Progenitor cell of endocrine pancreas (in vitro differentiated cells): ENCODE measurements at regions not wholly inside any gene's neighbourhood (a gene's known extent, or its start where the extent isn't known, plus 50 kb on each side); places are given as distances from the start of the nearest gene placed in this dataset.
"Not testable (repeated sequence)": the region's sequence is repeated elsewhere in the genome, so short reads cannot be mapped to it uniquely, and the experiment has no call there.

Source experiments
- DNase-seq: peaks from one replicate; pipeline ENCODE4 v3.0.0; 2021; ENCODE audit warnings: low spot score; ENCODE audit not compliant: unreplicated experiment
- H3K27ac Mint-ChIP-seq: 2 replicates; pipeline ENCODE4 v1.8.0; 2021; ENCODE audit warnings: mild to moderate bottlenecking, moderate library complexity, mixed read lengths
- H3K27me3 Mint-ChIP-seq: 2 replicates; pipeline ENCODE4 v1.8.0; 2021; ENCODE audit warnings: mixed read lengths
- H3K36me3 Mint-ChIP-seq: 2 replicates; pipeline ENCODE4 v1.8.0; 2022; ENCODE audit warnings: mixed read lengths; ENCODE audit not compliant: insufficient read depth
- H3K4me1 Mint-ChIP-seq: 2 replicates; pipeline ENCODE4 v1.8.0; 2021; ENCODE audit warnings: low read depth, mixed read lengths
- H3K4me3 Mint-ChIP-seq: 2 replicates; pipeline ENCODE4 v1.8.0; 2021; ENCODE audit warnings: low read depth, mild to moderate bottlenecking, moderate library complexity, mixed read lengths
- H3K9me3 Mint-ChIP-seq: 2 replicates; pipeline ENCODE4 v1.8.0; 2021; ENCODE audit warnings: low read depth, mixed read lengths

DNA sequence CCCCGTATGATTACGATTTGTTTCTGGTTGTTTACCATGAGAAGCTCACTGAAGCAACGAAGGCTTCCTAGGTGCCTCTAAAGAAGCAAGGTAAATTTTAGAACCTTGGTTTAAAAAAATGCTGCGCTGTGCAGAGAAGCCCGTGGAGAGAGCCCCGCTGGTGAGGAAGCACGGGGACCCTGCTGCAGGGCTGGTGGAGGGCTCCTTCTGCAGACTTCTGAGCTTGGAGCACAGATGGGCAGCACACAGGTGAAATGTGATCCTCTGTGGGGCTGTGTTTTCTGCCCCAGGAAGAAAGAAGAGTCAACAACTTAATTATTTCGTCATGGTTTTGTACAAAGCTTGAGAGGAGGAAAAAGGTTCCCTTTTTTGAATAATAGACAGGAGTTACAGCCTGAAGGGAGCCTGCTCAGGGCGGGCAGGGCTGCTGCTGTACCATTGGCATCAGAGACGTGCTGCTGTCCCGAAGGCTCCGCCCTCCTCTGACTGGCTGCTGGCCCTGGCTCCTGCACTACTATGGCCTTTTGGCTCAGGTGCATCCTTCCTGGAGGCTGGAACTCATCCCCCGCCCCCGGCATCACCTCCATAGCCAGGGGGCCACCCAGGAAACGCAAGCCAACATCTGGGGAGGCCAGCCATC lies 108.0 kb upstream of the PLGLB2 start:
- DNase-seq, H3K4me3 Mint-ChIP-seq, H3K36me3 Mint-ChIP-seq, H3K27ac Mint-ChIP-seq, H3K9me3 Mint-ChIP-seq, H3K4me1 Mint-ChIP-seq, H3K27me3 Mint-ChIP-seq: not testable (repeated sequence)

DNA sequence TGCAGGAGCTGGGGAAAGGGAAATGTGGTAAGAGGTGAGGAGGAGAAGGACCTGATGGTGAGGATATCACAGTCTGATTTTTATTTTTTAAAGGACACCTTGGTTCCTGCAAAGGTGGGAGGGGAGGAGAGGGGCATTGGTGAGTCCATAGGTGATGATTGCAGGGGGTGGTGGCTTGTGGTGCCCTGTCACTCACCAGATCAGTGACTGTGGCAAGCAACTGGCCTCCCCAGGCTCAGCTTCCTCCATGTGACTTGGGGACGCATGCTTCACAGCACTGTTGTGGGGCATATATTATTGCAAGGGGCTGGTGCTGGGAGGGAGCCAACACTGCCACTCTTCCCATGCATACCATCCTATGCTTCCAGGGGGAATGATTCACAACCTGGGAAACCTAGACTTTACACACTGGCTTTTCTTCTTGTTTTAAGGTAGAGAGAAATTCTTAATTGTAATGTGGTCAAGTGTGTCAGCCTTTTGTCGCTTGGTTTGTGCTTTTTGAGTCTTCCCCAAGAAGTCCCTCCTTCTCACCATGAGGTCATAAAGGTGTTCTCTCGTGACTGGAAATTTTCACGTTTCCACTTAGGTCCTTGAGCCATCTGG lies 106.8 kb upstream of the PLGLB2 start:
- not testable (repeated sequence) for H3K27ac Mint-ChIP-seq, H3K4me1 Mint-ChIP-seq, H3K4me3 Mint-ChIP-seq, H3K36me3 Mint-ChIP-seq, H3K27me3 Mint-ChIP-seq, H3K9me3 Mint-ChIP-seq, DNase-seq

DNA sequence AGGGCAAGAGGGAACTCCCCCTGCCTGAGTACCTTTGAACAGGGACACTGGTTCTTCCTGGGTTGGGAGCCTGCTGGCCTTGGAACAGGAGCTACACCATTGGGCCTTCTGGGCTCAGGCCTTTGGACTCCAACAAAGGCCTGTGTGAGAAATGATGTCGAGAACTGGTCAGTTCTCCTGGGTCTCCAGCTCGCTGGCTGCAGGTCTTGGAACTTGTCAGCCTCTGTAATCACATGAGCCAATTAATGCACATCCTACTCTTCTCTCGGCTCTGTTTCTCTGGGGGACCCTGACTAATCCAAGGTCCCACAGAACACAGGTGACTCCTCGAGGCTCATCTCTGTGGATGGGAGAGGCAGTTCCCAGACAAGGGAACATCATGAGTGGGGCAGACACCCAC lies 104.7 kb upstream of the PLGLB2 start:
- not testable (repeated sequence) for H3K27me3 Mint-ChIP-seq, H3K36me3 Mint-ChIP-seq, H3K4me1 Mint-ChIP-seq, H3K4me3 Mint-ChIP-seq, DNase-seq, H3K9me3 Mint-ChIP-seq, H3K27ac Mint-ChIP-seq

DNA sequence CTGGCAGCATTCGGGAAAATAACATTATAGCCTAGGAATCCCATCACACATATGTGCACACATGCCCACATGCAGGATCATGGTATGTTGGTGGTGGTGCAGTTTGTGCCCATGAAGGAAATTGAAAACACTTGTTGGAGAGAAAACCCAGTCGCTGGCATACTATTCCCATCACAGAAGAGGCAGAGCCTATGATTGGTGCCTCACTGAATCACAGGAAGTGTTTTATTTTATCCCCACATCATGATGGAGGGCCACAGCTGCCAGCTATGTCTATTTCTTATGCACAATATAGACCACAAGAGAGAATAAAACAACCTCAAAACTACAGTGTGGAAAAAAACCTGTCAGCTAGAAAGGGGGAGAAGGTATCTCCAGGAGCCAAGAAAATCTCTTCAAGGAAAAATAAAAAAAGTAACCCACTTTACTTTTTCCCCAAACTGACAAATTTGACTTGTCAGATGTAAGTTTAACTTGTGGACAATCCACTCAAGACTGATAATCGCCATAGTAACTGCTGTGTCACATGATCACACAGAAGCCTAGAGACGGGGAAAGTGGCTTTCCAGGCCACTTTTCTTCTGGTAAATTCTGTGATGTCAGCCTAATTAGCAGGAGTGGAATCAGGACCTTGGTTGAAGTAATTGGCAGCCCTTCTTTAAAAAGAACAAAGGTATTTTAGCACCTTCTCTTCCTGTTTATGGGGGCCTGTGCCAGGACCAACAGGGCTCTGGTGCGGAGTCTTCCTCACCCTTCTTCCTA lies 100.0 kb upstream of the PLGLB2 start:
- H3K27me3 Mint-ChIP-seq, H3K9me3 Mint-ChIP-seq, H3K4me1 Mint-ChIP-seq, H3K4me3 Mint-ChIP-seq, H3K27ac Mint-ChIP-seq, H3K36me3 Mint-ChIP-seq, DNase-seq: not testable (repeated sequence)

DNA sequence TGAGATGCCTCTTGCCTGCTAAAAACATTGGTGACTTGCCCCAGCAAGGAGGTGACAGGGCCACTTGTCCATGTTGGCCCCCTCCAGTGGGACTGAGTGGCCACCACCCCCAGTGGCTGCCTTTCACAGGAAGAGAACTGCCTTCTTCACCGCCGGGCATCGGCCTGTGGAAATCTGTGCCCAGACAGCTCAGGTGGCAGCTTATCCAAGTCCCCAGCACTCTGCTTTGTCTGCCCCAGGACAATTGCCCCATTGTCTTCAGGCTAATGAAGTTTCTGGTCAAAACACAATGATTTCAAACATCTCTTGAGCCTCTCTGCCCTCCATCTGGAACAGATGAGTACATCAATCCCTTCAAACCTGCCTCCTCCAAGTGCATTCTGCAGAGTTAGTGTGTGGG lies 99.1 kb upstream of the PLGLB2 start:
- H3K27ac Mint-ChIP-seq, H3K36me3 Mint-ChIP-seq, H3K4me1 Mint-ChIP-seq, H3K4me3 Mint-ChIP-seq, DNase-seq, H3K9me3 Mint-ChIP-seq, H3K27me3 Mint-ChIP-seq: not testable (repeated sequence)

DNA sequence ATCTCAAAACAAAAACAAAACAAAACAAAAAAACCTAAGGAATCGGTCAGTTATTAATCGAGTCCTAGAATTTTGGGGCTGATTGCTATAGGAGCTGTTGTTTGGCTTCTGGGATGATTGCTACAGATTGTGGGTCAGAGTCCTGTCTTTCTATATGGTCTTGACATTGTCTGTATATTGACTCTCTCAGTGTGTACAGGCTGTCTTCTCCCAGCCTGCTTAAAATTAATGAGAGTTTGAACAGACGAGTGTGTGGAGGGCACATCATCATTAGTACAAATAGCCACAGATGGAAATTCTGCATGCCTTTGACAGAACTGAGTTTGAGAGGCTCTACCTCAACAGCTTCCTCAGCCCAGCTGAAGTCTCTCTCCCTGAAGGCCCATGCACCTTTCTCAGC lies 98.0 kb upstream of the PLGLB2 start:
- H3K9me3 Mint-ChIP-seq, H3K27ac Mint-ChIP-seq, H3K4me1 Mint-ChIP-seq, DNase-seq, H3K4me3 Mint-ChIP-seq, H3K27me3 Mint-ChIP-seq, H3K36me3 Mint-ChIP-seq: not testable (repeated sequence)

DNA sequence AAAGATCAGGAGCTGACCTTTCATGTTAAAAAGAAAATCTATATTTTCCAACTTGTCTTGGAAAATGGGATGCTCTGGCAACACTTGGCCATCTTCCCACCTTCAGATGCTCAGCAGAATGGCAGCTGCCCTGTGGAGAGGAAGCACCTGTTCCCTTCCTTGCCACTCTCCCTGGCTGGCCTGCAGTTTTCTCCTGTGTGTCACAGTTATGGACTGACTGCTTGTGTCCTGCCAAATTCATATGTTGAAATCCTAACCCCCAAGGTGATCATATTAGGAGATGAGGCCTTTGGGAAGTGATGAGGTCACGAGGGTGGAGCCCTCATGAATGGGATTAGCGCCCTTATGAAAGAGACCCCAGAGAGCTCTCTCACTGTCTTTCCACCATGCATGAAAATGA lies 97.0 kb upstream of the PLGLB2 start:
- not testable (repeated sequence) for H3K27me3 Mint-ChIP-seq

DNA sequence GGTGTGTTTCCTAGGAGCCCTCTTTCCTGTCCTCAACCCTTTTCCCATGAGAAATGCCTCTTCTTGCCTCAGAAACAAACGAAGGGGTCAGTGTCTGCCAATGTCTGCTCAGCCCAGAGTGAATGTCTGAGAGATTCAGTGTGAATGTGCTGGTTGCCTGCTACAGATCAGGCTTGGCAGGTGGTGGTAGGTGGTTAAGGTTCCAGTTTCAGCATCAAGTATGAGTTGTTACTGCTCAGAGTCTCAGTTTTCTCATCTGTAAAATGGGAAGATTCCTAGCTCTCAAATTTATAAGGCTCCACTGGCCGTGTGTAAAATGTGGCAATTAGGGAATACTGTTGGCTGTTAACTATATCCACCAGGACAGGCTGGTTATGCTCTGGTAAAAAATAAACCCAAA lies 96.3 kb upstream of the PLGLB2 start:
- not testable (repeated sequence) for H3K27ac Mint-ChIP-seq, H3K36me3 Mint-ChIP-seq, H3K4me1 Mint-ChIP-seq, H3K27me3 Mint-ChIP-seq, H3K4me3 Mint-ChIP-seq, H3K9me3 Mint-ChIP-seq, DNase-seq

More for the DNA sequence above, 97.0 kb upstream of the PLGLB2 start:
- not testable (repeated sequence) for H3K9me3 Mint-ChIP-seq, H3K4me1 Mint-ChIP-seq, DNase-seq, H3K27ac Mint-ChIP-seq, H3K36me3 Mint-ChIP-seq, H3K4me3 Mint-ChIP-seq

DNA sequence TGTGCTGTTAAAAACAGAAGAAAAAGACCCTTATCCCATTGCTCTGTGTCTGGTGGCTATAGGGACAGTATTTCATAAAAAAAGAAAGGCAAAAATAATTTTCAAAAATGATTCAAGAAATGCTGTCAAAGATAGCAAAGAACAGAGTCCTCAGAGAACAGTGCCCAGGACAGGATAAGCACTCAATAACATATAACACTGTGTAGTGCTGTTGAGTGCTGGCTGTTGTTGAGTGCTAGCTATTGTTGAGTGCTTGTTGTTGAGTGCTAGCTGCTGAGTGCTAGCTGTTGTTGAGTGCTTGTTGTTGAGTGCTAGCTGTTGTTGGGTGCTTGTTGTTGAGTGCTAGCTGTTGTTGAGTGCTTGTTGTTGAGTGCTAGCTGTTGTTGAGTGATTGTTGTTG lies 94.5 kb upstream of the PLGLB2 start:
- not testable (repeated sequence) for H3K4me1 Mint-ChIP-seq, H3K4me3 Mint-ChIP-seq, H3K9me3 Mint-ChIP-seq, H3K27ac Mint-ChIP-seq, DNase-seq, H3K27me3 Mint-ChIP-seq, H3K36me3 Mint-ChIP-seq

DNA sequence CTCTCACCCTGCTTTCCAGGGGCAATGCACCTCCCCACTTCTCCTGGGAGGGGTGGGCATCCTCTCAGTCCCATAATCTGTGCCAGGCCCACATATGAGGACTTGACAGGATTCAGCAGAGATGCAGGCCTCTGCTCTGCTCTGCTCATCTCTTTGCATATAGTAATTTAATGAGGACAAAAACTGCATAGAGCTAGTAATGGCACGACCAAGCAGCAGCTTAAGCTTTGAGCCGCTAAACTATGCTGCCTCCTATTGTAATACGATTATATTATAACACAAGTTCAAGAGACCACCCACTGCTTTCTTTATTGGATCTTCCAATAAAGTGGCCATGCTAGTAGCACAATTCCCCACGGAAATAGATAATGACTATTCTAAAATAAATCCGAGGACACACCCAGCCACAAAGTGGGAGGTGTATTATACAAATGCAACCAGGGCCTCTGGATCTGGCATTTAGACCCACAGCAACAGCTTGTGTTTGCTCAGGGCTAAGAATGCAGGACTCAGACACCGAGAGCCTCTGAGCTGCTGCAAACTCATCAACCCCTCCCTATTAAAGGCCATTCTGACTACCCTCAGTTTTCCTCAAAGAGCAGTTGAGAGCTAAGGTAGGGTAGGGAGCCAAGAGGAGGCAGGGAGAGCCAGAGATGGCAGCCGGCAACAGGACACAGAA lies 93.6 kb upstream of the PLGLB2 start:
- not testable (repeated sequence) for H3K36me3 Mint-ChIP-seq, H3K27ac Mint-ChIP-seq, H3K9me3 Mint-ChIP-seq, H3K4me1 Mint-ChIP-seq, H3K27me3 Mint-ChIP-seq, H3K4me3 Mint-ChIP-seq, DNase-seq

DNA sequence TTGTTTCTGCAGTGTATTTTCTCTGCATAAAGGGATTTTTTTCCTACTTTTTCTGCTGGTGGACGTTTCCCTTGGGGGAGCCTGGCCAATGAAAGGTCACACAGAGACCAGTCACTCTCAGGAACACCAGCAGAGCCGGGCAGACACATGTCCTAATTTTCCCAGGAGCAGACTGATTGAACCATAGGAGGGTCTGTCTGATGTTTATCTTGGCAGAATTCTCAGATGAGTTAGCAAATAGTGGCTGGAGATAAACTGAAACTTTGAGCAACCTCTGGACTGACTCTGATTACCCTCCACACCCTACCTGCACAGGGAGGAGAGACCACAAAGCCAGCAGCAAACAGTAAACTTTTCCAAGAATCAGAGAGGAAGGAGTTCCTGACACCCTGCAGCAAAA lies 90.0 kb upstream of the PLGLB2 start:
- not testable (repeated sequence) for H3K4me1 Mint-ChIP-seq, H3K27me3 Mint-ChIP-seq, H3K27ac Mint-ChIP-seq, DNase-seq, H3K4me3 Mint-ChIP-seq, H3K36me3 Mint-ChIP-seq, H3K9me3 Mint-ChIP-seq

DNA sequence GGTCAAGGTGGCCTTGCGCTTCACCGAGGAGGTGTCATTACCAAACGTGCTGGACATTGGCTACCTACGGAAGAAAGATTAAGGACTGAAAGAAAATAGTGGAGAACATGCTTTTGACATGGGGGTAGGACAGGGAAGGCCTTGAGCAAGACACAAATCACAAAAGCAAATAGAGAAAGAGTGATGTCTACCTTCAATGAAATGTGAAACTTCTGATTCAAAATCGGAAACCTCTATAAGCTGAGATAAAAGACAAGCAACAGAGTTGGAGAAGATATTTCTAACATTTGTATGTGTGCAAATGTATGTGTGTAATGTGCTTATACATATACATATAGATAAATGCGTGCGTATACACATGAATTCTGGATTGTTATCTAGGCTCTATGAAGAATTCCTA lies 89.5 kb upstream of the PLGLB2 start:
- not testable (repeated sequence) for DNase-seq, H3K27ac Mint-ChIP-seq, H3K36me3 Mint-ChIP-seq, H3K4me1 Mint-ChIP-seq, H3K9me3 Mint-ChIP-seq, H3K4me3 Mint-ChIP-seq, H3K27me3 Mint-ChIP-seq

DNA sequence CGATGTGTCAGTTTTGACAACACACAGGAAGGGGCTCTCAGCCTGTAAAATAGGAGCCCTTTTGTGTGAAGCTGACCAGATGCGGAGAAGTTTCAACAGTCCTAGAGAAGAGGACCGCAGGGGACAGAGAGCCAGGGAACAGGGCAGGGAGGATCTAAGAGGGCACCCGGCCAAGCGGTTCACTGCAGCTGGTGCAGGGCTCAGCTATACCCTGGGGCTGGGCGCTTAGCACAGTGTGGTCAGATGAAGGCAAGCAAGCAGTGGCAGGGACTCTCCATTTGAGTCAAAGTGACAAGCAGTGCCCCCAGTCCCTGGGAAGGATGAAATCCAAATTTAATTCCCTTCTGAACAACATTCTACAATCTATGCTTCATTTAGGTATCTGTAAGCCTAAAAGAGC lies 88.9 kb upstream of the PLGLB2 start:
- not testable (repeated sequence) for H3K27ac Mint-ChIP-seq, DNase-seq, H3K4me1 Mint-ChIP-seq, H3K27me3 Mint-ChIP-seq, H3K9me3 Mint-ChIP-seq, H3K36me3 Mint-ChIP-seq, H3K4me3 Mint-ChIP-seq
